ENCODE measurements at regions not wholly inside any gene's neighbourhood (a gene's known extent, or its start where the extent isn't known, plus 50 kb on each side); places are given as distances from the start of the nearest gene placed in this dataset.

- no peak for TF ChIP-seq CHD7 (IDR thresholded peaks at IDR 0.05; ENCODE audit: insufficient replicate concordance, low read length)
- TF ChIP-seq BACH1 (IDR thresholded peaks at IDR 0.05; ENCODE audit: low read length): no peak
- no peak for TF ChIP-seq MAFK (IDR thresholded peaks at IDR 0.05; ENCODE audit: low read depth, low read length)
- TF ChIP-seq EZH2 (IDR thresholded peaks at IDR 0.05; ENCODE audit: low read depth, low read length, severe bottlenecking): no peak
Observed at GRCh38 chr5:62985749-62986148, 407.1 kb downstream of the LRRC70 start (continued).

Data from H1 (cell line).